GM18873 (cell line): ENCODE measurements at regions not wholly inside any gene's neighbourhood (a gene's known extent, or its start where the extent isn't known, plus 50 kb on each side); places are given as distances from the start of the nearest gene placed in this dataset.

Source experiments
- ATAC-seq: cut with Tn5 transposase; IDR thresholded peaks from one replicate; pipeline ENCODE4 v1.9.1; 2021; ENCODE audit warnings: mild to moderate bottlenecking, moderate library complexity, moderate number of reproducible peaks; ENCODE audit not compliant: unreplicated experiment, low FRiP score

DNA sequence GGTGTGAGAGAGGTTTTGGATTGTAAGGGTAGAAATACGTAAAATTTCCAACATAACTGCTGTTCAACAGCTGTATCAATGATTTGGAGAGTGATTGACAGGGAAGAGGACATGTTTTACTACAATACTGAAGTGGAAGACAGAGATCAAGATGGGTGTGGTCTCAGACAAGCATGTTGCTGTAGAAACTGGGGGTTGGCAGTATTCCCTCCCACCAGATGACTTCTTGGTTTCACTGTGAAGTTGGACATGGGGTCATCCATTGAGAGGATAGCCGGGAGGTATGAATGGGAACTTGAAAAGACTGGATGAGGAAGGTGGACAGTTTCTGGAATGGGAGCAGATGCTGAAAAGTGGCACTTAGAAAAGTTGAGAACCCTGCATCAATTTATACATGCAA is 95.3 kb upstream of the HDAC9 start:
- ATAC-seq, result no peak

DNA sequence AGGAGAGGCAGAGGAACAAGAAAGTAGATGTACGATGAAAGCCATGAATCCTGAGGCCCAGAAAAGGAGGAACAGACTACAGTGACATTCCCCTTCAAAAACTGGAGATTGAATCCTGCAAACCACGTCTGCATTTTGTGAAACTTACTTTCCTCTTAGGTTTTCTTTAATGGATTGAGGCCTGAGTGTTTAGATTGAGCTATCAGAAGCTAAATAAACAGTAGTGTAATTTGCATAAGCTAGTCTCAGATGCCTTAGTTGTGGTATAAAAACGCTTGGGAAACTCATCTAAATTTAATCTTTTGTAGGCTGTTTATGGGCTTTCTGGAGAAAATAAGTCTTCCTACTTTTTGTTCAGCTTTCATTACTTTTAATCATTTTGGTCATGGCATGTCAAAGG is 94.8 kb upstream of the HDAC9 start:
- no peak for ATAC-seq

DNA sequence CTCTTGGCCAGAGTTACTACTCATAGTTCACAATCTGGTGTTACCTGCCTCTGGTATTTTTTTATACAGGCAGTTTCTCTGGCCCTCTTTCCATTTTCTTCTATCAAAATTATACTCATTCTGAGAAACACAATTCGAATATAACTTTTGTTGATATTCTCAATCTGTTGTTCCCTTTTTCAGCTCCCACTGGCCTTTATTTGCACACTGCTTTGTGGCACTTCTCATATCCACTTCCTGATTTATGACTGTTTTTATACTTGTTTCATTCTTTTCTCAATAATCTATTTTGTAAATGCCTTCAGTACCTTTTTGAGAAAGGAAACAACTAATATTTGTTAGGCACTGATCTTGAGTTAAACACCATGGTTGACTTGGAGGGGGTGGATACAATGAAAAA is 93.8 kb upstream of the HDAC9 start:
- no peak for ATAC-seq

DNA sequence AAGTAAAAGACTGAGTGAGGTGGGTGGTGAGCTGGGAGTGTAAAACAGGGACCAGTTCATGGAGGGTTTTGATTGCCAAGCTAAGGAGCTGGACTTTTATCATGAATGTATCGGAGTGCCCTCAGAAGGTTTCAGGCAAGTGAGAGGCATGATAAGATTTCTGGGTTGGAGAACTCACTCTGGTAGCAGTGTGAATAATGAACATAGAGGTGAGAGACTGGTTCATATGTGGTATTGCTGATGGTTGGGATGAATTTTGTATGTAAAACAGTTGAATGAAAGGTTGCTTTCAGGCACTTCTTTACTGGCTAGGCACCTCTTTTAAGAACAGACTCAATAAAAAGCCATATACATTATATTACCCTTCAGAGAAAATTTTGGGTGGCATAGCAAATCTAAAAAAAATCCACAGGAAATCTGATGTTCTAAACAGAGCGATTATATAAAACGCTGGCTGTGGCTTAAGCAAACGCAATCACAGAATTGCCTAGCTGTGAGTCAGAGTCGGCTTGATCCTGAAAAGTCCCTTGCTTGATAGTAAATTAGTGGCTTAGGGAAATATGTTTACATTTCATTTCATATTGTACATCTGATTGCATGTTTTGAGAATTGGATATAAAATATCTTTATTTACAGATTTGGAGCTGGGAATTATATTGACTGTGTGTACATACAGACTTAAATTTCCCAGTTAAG is 92.9 kb upstream of the HDAC9 start:
- ATAC-seq, result no peak

DNA sequence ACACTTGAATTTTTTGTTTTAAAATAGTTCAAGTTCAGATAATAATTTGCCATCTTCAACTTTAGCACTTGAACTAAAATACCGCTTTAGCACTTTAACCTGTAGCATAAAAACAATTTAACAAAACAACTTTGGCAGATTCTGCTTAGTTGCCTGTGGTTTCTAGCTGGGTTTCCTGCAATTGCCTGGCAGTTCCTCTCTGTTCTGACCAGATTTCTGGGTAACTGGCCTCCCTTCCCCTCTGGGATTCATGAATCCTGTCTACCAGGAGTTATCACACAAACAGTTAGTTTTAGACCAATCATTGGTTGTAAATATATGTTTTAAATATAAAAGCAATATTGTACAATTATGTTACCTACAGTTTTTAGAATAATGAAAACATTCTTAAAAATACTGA is 89.8 kb upstream of the HDAC9 start:
- ATAC-seq, result no peak

DNA sequence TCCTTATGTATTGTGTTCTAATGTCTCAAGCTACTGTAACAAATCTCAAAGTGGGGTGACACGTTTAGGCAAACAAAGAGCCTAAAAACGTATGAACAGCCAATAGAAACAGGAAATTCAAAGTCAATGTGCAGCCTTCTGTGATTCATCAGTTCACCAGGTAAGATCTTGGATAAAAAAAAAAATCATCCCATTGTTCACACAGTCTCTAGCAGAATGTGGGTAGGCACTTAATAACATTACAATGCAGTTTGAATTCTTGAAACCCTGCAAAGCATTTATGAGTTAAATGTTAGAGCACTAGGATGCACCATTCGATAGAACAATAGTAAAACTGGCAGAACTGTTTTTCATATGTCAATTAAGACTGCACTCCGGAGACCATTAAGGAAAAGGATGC is 88.2 kb upstream of the HDAC9 start:
- no peak for ATAC-seq

DNA sequence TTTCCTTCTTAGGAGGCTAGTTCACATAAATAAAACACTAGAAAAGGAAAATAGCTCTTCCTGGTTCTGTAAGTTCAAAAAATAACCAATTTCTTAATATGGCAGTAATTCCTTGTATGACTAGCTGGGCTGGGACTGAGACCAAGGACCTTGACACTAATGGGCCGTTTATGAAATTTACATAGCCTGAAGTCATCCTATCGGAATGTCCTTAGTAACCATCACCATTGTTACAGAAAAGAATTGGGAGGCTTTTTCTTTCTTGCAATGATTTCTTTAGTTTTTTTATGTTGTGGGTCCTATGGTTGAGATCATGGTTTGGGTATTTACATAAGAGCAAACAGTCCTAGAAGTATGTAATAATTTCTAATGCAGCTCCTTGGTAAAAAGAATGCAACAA is 87.1 kb upstream of the HDAC9 start:
- no peak for ATAC-seq

DNA sequence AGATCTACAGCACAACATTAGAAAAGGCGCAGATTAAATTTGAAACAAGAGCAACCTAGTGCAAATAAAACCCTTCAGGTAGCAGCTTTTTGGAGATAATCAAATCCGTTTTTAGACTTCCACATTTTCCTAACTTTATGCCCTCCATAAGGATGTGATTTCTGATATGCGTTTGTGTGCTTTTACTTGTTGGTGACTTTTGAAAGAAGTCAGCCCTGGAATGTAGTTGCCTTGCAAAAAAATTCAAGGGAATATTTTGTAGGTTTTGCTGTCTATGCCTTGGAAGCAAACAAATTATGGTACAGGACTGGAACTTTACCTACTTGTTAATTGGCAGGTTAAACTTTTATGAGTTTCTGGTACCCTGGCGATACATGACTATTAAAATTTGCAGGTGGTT is 86.7 kb upstream of the HDAC9 start:
- no peak for ATAC-seq

DNA sequence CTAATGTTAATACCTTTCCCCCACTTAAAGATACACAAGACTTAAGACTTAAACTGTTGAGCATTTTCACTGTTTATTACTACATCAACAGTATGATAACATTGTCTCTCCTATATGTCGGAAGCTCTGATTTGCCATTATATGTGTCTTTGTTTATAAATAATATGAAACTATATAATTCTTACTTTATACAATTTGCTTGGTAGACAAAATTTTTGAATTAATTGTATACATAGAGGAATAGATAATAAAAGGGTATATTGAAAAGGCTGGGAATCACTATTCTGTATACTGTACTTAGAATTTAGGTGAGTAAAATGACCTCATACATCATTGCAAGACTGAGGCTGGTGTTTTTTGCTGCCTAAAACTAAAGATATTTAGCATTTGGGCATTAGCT is 82.1 kb upstream of the HDAC9 start:
- no peak for ATAC-seq

DNA sequence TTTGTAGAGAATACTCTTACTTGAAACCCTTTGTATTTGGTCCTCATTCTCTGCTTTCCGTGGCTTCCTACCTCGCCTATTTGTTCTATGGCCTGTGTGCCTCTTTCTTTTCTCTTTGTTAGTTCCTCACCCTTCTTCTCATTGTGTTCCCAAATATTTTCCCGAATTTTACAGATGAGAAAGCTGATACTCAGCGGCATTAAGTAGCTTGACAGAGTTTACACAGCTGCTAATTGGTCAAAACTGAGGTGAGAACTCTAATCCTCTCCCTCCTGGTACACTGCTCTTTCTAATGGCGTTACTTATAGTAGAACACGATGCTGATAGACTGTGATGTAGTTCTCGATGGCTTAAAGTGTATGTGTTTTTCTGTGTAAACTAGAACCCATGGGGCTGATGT is 80.7 kb upstream of the HDAC9 start:
- no peak for ATAC-seq

DNA sequence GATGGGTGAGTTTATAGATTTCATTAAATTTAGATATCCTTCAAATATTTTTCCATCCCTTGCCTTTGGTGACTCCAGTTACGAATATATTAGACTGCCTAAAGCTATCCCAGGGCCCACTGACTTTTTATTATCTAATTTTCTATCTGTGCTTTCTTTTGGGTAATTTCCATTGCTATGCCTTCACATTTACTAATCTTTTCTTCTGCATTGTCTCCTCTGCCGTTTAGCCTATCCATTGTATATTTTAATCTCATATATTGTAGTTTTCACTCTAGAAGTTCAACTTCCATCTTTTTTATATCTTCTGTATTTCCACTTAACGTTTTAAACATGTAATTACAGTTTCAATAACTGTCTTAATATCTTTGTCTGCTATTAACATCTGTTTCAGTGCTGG is 78.6 kb upstream of the HDAC9 start:
- ATAC-seq, result no peak

DNA sequence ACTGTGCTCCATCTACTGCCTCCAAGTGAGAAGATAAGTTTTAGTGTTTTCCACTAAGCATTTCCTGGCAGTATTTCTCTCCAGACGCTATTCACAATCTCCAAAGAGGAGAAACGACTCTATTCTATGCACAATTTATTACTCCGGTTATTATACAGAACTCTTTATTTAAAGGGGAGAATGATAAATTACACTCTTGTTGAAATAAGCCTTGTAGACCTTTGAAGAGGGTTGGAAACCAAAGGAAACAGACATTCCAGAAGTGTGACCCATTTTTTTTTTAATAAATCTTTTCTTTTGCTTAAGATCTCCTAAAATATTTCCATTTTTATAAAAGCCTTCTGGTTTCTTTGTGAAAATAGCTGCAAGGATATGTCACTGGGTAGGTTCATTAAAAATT is 76.1 kb upstream of the HDAC9 start:
- ATAC-seq, result no peak

DNA sequence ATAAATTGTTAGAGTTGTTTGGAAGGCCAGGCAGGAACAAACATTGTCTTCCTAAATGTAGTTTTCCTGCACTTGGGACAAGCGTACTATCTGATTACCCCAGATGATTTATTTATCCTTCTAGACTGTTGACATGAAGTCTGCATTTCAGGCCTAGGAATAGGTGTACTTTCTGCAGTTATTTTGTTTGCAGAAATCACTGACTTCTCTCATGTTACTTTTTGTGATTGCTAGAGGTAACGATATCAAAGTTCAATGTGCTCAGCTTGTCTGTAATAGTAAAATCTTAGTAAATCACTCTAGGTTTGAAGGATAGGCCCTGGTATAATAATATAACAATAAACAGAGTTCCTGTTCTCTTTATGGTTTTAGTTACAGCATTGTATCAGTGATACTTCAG is 75.4 kb upstream of the HDAC9 start:
- ATAC-seq, result no peak

DNA sequence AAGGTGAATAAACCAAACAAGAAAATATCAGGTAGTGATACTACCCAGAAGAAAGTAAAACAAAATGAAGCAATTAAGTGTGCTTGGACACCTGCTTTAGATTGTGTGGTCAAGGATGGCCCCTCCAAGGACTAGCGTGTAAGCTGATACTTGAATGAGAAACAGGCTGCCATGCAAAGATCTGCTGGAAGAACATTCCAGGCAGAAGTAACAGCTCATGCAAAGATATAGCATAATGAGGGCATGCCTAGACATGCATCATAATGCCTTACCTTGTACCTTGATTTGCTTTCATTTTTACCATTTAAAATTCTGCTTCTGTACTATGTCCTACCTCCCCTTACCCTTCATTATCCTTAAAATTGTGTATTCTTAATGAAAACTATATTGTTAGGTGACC is 74.8 kb upstream of the HDAC9 start:
- ATAC-seq, result no peak

DNA sequence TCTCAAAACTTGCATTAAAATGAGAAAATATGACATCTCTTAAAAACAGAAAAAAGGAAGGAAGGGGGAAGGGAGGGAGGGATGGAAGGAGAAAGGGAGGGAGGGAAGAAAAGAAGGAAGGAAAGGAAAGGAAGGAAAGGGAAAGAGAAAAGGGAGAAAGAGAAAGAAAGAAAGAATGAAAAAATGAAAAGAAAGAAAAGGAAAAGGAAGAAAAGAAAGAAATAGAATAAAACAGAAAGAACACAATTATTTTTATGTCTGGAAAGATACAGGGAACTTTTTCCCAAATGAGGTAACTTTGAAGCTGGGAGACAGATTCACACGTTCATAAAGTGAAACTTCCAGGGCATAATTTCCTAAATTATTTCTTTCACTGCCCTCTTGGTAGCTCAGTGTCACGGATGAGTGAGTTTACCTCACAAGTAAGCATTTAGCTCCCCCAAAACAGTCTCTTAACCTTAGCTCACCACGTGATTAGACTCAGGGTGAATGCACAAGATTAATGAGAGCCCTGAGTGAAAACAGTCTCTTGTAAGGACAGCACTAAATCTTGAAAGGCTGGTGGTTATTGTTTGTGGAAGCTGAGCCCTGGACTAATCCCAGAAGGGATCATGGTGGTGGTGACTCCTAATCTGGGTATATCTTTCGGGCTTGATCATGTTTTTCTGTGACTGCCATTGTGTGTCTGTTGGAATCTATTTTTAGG is 74.1 kb upstream of the HDAC9 start:
- ATAC-seq, result no peak

DNA sequence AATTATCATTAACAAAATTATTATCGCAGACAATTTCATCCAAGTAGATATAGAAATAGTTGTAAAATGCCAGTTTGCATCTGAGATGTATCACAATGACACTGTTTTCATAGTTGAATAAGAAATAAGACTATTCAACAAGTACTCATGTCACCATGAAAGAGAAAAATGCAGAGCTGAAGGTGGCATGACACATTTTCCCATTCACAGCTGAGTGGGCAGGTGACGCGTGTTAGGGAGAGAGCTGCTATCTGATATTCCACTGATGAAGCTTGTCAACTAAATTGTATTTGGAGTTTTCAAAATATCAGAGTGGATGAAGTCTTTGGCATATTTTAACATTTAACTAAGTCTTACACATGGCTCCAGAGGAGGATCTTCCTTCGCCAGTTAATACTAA is 70.3 kb upstream of the HDAC9 start:
- no peak for ATAC-seq

DNA sequence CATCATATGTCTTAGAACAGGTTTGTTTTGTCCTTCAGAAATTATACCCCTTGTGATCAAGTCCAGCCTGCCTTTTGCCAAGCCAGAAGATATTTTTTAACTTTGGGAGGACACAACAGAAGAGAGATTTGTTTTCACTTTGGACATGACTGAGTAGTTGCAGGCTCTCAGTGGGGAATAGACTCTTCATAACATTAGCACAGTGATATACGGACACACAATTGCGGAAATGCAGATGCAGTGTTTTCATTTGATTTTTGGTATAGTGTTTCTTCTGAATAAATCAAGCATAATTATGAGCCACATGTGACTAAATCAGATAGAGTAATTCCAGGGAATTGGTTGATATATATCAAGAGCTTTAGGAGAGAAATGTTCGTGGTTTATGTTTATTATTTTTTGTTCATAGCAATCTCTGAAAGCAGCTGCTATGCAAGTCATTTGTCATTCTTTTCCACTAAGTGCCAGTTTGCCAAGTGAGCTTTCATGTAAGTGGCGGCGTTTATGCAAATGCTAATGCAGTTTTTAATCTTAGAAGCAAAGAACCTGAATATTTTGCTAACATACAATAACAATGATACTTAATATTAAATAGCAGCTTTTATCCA is 69.6 kb upstream of the HDAC9 start:
- no peak for ATAC-seq

DNA sequence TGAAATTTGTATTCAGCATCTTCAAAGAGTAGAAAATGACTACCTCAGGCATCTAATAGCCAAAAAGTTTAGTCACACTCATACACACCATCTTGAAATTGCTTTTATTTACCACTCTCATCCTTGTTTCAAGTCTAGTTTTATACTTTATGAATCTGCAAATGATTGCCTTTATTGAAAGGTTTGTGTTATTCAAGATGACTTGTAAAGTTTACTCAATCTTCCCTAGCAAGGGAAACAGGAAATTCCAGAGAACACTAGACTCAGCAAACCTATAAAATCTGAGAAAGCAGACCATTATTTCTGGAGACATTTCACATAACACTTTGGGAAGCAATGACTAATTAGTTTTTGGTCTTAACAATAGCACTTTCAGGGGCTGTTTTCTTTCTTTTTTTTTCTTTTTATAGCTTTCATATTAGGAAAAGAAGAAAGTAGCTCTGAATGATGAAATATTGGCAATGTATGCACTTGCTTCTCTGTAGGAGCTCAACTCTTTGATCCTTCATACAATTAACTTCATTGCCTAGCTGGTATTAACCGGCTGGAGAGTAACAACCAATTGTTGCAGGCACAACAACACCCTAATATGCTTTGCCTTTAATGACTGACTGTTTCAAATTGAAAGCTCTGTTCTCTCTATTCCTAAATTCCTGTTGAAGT is 68.9 kb upstream of the HDAC9 start:
- no peak for ATAC-seq

DNA sequence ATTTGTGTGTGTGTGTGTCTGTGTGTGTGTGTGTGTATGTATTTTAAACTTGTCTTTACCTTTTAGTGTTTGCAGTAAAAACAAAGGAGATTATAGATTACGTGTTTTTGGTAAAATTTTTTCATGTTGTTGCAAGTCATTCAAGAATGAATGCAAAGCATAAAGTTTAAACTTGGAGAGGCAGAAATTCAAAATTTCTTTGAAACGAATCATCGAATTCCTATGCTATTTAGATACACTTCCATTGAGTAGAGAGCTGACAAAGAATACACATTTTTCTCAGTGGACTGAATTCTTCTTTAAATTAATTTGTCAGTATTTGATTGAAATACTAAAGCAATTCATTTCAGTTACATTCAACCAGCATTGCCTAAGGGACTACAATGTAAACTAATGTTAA is 66.0 kb upstream of the HDAC9 start:
- ATAC-seq, result no peak

DNA sequence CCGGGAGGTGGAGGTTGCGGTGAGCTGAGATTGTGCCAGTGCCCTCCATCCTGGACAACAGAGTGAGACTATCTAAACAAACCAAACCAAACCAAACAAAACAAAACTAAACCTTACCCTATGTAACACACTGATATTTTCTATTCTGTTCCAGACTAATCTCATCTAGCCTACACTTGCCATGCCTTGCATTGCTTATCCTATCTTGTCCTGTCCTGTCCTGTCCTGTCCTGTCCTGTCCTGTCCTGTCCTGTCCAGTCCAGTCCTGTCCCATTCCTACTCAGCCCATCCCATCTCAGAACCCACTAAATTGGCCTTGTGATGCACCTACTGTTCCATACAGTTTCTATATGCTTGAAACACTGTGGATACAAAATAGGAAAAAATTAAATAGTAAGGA is 64.7 kb upstream of the HDAC9 start:
- ATAC-seq, result no peak

DNA sequence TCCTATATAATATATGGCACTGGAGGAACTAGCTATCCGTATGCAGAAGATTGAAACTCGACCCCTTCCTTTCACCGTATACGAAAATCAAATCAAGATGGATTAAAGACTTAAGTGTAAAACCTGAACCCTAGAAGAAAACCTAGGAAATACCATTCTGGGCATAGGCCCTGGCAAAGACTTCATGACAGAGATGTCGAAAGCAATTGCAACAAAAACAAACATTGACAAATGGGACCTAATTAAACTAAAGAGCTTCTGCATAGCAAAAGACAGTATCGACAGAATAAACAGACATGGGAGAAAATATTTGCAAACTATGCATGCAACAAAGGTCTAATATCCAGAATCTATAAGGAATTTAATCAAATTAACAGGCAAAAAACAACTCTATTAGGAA is 61.4 kb upstream of the HDAC9 start:
- no peak for ATAC-seq

DNA sequence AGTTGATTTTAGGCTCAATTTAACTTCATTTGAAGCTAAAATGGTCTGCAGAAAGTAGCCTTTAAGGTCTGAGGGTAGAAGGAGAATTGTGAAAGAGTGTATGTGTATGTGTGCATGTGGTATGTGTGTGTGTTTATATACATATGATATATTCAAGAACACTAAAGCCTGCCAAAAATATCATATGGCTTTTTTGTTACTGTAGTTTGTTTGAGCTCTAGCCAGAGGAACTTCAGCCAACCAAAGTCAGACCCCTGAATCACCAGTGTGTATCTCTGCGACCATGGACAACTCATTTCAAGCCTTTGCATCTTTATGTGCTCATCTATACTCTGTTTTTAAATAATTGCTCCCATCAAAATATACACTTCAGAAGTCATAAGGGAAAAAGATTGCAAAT is 58.4 kb upstream of the HDAC9 start:
- no peak for ATAC-seq
